ENCODE measurements at regions not wholly inside any gene's neighbourhood (a gene's known extent, or its start where the extent isn't known, plus 50 kb on each side); places are given as distances from the start of the nearest gene placed in this dataset.
"Not testable (repeated sequence)": the region's sequence is repeated elsewhere in the genome, so short reads cannot be mapped to it uniquely, and the experiment has no call there.

GRCh38 chrX:143455046-143455445 is 62.2 kb downstream of the SPANXN3 start:
- DNase-seq = no peak

- no peak for DNase-seq
Observed at GRCh38 chrX:143437439-143437838, 79.8 kb downstream of the SPANXN3 start.

- DNase-seq = no peak
Observed at GRCh38 chrX:143435916-143436315, 81.4 kb downstream of the SPANXN3 start.

DNA sequence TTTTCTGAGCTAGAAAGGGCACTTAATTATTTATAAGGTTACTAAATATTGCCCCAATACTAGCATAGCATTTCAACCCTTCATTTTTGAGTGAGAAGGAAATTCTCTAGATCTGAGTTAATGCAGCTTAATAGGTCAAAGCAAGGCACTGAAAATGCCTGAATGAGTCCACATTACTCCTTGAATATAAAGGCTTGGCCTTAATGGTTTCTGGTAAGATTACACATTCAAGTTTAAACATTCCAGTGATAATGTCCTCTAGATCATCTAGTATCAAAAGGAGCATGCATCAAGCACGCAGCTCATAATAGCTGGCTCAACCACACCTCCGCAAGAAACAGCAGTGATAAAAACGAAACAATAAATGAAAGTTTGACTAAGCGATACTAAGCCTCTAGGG is 87.5 kb downstream of the SPANXN3 start:
- DNase-seq = no peak

DNA sequence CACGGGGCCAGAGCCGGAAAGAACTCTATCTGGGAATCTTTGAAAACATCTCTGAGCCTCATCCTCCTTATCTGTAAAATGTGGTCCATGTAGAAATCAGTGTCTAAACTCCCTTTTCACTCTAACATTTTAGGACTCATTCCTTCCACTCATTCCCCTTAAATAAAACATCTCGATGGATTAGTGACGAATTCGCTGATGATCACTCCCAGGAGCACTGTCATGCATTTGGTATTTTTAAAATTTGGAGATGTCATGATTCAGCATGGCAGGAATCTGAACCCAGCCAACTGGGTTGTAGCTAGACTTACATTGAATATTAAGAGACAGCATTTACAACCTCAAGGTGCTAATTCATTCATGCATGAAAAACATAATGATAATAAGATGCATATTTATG is 88.1 kb downstream of the SPANXN3 start:
- DNase-seq = no peak

- DNase-seq = no peak
Observed at GRCh38 chrX:143401160-143401559, 116.1 kb downstream of the SPANXN3 start.

- no peak for DNase-seq
Observed at GRCh38 chrX:143378851-143379250, 138.4 kb downstream of the SPANXN3 start.

- DNase-seq = no peak
Observed at GRCh38 chrX:143363419-143363818, 153.9 kb downstream of the SPANXN3 start.

GRCh38 chrX:143340190-143340589 is 177.1 kb downstream of the SPANXN3 start:
- no peak for DNase-seq

DNA sequence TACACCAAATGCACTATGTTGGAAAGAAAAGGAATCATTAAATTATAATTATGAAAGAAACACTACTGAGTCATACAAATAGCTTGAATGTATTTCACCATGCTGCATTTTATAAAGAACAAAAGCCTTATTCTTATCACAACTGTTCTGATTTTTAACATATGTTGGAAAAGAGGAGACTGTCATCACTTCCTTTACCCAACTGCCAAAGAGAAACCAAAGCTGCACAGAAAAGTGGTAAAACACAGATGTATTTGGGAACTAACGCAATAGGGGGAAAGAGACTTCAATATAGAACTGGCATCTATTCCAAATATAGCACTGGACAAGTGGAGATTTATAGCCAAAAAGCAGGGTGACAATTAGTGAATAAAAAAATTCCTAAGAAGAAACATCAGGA is 181.0 kb downstream of the SPANXN3 start:
- DNase-seq = no peak

DNA sequence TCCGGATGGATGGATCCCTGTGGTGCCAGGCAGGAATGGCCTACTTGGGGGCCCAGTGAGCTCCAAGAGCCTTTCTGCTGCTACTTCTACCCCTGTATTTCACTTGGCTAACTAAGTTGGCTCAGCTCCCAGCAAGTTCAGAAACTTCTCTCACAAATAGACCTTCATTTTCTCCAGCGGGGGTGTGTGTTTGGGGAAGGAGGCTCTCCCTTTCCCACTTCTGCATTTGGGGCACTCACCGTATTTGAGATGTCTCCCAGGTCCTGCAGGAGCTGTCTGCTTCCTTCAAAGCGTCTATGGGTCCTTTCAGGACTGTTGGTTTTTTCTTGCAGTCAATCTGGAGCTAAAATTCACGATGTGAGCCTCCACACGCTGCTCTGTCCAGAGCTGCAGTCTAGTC is 197.7 kb downstream of the SPANXN3 start:
- no peak for DNase-seq

DNA sequence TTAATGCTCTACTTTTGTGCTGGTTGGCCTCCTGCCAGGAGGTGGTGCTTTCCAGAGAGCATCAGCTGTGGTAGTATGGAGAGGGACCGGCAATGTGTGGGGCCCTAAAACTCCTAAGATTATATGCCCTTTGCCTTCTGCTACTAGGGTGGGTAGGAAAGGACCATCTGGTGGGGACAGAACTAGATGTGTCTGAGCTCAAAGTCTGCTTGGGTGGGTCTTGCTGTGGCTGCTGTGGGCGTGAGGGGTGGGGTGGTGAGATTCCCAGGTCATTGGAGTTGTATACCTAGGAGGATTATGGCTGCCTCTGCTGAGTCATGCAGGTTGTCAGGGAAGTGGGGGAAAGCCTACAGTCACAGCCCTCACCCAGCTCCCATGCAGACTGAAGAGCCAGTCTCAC is 198.4 kb downstream of the SPANXN3 start:
- DNase-seq = not testable (repeated sequence)

- DNase-seq = no peak
Observed at GRCh38 chrX:143306991-143307937, 210.0 kb downstream of the SPANXN3 start.

DNA sequence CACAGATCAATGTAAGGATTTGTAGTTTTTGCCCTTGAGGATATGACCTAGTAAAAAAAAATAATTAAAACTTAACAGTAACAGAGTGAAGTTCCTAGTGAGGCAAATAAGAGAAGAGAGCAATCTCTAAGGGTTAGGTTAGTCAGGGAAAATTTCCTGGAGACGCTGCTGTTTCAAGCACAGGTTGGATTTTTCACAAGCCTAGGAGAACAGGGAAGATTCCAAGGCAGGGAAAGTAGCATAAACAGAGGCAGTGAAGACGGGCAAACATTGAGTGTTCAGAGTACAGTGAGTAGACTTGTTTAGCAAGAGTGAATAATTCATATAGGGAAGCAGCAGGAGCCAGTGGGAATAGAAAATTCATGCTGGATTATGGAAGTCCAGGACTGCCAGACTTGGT is 212.8 kb downstream of the SPANXN3 start:
- no peak for DNase-seq

DNA sequence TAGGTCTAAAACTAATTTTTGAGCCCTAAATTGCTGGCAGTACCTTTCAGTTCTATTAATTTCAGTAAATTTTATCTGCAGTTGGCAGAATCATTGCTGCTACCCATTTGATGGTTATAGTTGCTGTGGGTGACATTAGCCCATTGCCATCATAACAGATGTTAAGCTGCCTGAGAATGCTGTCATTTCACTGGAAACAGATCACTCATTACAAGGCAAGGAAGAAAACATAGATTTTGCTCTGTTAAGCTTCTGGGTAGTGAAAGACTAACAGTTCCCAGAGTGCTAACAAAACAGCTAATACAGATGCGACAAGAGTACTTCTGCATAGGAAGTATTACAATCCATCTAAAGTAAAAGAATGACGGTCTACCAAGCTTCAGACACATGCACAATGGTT is 213.2 kb downstream of the SPANXN3 start:
- DNase-seq = no peak

- DNase-seq = no peak
Observed at GRCh38 chrX:143298663-143299241, 218.5 kb downstream of the SPANXN3 start.

DNA sequence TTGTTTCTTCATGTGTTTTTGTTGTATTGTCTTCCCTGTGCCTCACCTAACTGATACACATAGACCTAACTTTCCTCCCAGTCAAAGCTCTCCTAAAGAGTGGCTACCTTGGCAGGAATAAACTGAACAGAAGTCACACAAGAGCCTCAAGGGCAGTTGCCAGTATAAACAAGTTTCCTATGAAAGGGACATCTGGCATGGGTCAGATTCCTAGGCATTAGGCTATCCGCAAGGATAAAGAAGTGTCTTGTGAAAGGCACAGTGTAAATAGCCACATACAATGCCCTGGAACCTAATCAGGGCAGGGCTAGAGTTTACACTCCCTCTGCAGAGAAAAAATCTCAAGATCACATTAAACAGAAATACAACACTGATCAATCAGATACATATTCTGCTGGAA is 220.8 kb downstream of the SPANXN3 start:
- DNase-seq = peak; percentile 20 to 43

GRCh38 chrX:143287236-143287635 is 230.0 kb downstream of the SPANXN3 start:
- DNase-seq = peak; percentile 38

DNA sequence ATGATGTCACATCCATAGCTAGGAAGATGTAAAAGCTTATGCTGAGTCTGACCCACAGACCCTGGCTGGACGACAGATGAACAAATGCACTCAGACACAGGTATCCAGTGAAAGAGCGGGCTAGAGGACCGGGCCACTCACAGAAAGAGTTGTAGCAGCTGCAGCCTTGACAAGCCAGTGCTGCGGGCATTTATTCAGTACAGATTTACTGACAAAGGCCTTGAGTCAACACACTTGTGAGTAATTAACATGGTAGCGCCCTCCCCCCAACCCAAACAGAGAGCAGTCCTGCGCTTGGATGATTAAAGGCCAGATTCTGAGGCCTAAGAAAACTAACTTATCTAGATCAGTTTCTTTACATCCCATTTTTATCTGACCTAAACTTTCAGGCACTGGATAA is 244.6 kb downstream of the SPANXN4 start:
- DNase-seq = no peak

DNA sequence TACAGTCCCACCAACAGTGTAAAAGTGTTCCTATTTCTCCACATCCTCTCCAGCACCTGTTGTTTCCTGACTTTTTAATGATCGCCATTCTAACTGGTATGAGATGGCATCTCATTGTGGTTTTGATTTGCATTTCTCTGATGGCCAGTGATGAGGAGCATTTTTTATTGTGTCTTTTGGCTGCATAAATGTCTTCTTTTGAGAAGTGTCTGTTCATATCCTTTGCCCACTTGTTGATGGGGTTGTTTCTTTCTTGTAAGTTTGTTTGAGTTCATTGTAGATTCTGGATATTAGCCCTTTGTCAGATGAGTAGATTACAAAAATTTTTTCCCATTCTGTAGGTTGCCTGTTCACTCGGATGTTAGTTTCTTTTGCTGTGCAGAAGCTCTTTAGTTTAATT is 218.9 kb downstream of the SPANXN4 start:
- not testable (repeated sequence) for DNase-seq

DNA sequence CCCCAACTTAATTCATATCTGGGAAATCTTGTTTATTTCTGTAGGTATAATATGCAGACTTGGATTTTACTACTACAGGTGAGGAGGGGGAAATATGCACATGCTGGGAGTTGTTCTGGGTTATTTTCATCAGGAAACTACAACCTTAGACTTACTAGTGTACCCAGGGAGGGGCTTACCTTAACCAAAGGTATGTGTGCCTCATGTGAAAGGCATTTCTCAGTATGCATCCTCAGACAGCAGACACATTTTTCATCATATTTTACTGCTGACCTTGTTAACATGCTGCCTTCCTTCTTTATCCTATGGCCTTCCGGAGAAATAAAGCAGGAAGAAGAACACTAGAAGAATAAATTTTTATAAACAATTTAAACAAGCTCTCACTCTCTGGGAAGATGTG is 214.9 kb downstream of the SPANXN4 start:
- DNase-seq = no peak

GRCh38 chrX:143231492-143231891 is 205.8 kb downstream of the SPANXN4 start:
- no peak for DNase-seq

DNA sequence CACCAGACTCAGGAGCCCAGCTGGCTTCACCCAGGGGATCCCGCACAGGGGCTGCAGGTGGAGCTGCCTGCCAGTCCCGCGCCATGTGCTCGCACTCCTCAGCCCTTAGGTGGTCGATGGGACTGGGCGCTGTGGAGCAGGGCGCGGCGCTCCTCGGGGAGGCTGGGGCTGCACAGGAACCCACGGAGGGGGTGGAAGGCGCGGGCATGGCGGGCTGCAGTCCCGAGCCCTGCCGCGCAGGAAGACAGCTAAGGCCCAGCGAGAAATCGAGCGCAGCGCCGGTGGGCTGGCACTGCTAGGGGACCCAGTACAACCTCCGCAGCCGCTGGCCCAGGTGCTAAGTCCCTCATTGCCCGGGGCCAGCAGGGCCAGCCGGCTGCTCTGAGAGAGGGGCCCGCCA is 202.9 kb downstream of the SPANXN4 start:
- not testable (repeated sequence) for DNase-seq

GRCh38 chrX:143206966-143207365 is 181.2 kb downstream of the SPANXN4 start:
- no peak for DNase-seq

GRCh38 chrX:143171703-143172102 is 146.0 kb downstream of the SPANXN4 start:
- no peak for DNase-seq

All from NCI-H1930 (cell line).